Mesenchymal stem cell (in vitro differentiated cells and primary cell): ENCODE measurements at regions not wholly inside any gene's neighbourhood (a gene's known extent, or its start where the extent isn't known, plus 50 kb on each side); places are given as distances from the start of the nearest gene placed in this dataset.

ENCODE experiments used
- DNase-seq: peaks from one replicate; pipeline ENCODE4 v3.0.0-alpha.2; 2013
- H2AFZ ChIP-seq: one replicate; pipeline ENCODE4 v1.6.1; 2013; ENCODE audit warnings: low read depth, mild to moderate bottlenecking, control low read depth, inconsistent platforms, low read length, moderate library complexity
- H2AK5ac ChIP-seq: 2 replicates; pipeline ENCODE4 v1.6.1; 2013; ENCODE audit warnings: low read length, moderate library complexity, mild to moderate bottlenecking, inconsistent platforms; ENCODE audit not compliant: severe bottlenecking
- H2BK120ac ChIP-seq: one replicate; pipeline ENCODE4 v1.6.1; 2013; ENCODE audit warnings: low read depth, mild to moderate bottlenecking, inconsistent platforms, low read length, moderate library complexity
- H2BK12ac ChIP-seq, 2 experiments: one replicate each; pipeline ENCODE4 v1.6.1; 2013; ENCODE audit warnings: inconsistent platforms in 2 of 2, low read length in 2 of 2, mild to moderate bottlenecking in 2 of 2, moderate library complexity in 2 of 2, control low read depth in 1 of 2
- H2BK15ac ChIP-seq: one replicate; pipeline ENCODE4 v1.6.1; 2013; ENCODE audit warnings: mild to moderate bottlenecking, low read depth, inconsistent platforms; ENCODE audit not compliant: poor library complexity, severe bottlenecking
- H2BK5ac ChIP-seq: 2 replicates; pipeline ENCODE4 v1.6.1; 2013; ENCODE audit warnings: low read depth, mild to moderate bottlenecking, low read length, control low read depth, inconsistent platforms; ENCODE audit not compliant: poor library complexity, severe bottlenecking
- H3K14ac ChIP-seq, 2 experiments: one replicate each; pipeline ENCODE4 v1.6.1; 2013; ENCODE audit warnings: inconsistent platforms in 2 of 2, low read length in 2 of 2, control low read depth in 1 of 2, mild to moderate bottlenecking in 1 of 2, moderate library complexity in 1 of 2
- H3K18ac ChIP-seq, 2 experiments: one replicate each; pipeline ENCODE4 v1.6.1; 2013; ENCODE audit warnings: inconsistent platforms in 2 of 2, low read length in 2 of 2, control low read depth in 1 of 2, low read depth in 1 of 2, mild to moderate bottlenecking in 1 of 2
- H3K23ac ChIP-seq, 2 experiments: one replicate each; pipeline ENCODE4 v1.6.1; 2013; ENCODE audit warnings: inconsistent platforms in 2 of 2, low read length in 2 of 2, mild to moderate bottlenecking in 2 of 2, moderate library complexity in 2 of 2, control low read depth in 1 of 2
- H3K27ac ChIP-seq: 2 replicates; pipeline ENCODE4 v1.5.1; 2013; ENCODE audit warnings: mild to moderate bottlenecking, moderate library complexity, low read length, control low read depth, inconsistent platforms; ENCODE audit not compliant: poor library complexity, severe bottlenecking
- H3K27me3 ChIP-seq, 2 experiments: 2 replicates each; pipeline versions ENCODE4 v1.6.1 to v1.7.0; 2013; ENCODE audit warnings: low read length in 2 of 2, mild to moderate bottlenecking in 2 of 2, moderate library complexity in 2 of 2, control low read depth in 1 of 2, inconsistent platforms in 1 of 2; ENCODE audit not compliant: control insufficient read depth in 1 of 2, insufficient read depth in 1 of 2
- H3K36me3 ChIP-seq, 2 experiments: 2 replicates each; pipeline versions ENCODE4 v1.6.1 to v1.7.0; 2013; ENCODE audit warnings: low read length in 2 of 2, control low read depth in 1 of 2, inconsistent platforms in 1 of 2, low read depth in 1 of 2, mild to moderate bottlenecking in 1 of 2; ENCODE audit not compliant: insufficient read depth in 2 of 2, control insufficient read depth in 1 of 2
- H3K4ac ChIP-seq, 2 experiments: one replicate each; pipeline ENCODE4 v1.6.1; 2013; ENCODE audit warnings: inconsistent platforms in 2 of 2, low read length in 2 of 2, mild to moderate bottlenecking in 2 of 2, moderate library complexity in 2 of 2, control low read depth in 1 of 2, low read depth in 1 of 2
- H3K4me1 ChIP-seq: 2 replicates; pipeline ENCODE4 v1.6.1; 2013; ENCODE audit warnings: low read depth, low read length, control low read depth; ENCODE audit not compliant: control insufficient read depth, insufficient read depth
- H3K4me2 ChIP-seq: 2 replicates; pipeline ENCODE4 v1.6.1; 2013; ENCODE audit warnings: low read length, mild to moderate bottlenecking, inconsistent platforms; ENCODE audit not compliant: poor library complexity, severe bottlenecking
- H3K4me3 ChIP-seq, 2 experiments: 2 replicates each; pipeline versions ENCODE4 v1.5.1 to v1.7.0; 2013; ENCODE audit warnings: low read length in 2 of 2, mild to moderate bottlenecking in 2 of 2, control low read depth in 1 of 2, low read depth in 1 of 2; ENCODE audit not compliant: insufficient read depth in 1 of 2
- H3K79me1 ChIP-seq: replicated peaks from 2 replicates; pipeline ENCODE4 v1.6.1; 2013; ENCODE audit warnings: mild to moderate bottlenecking, control low read depth, low read length, inconsistent platforms; ENCODE audit not compliant: poor library complexity, severe bottlenecking
- H3K9ac ChIP-seq: 2 replicates; pipeline ENCODE4 v1.7.0; 2013; ENCODE audit warnings: mild to moderate bottlenecking, low read length, moderate library complexity
- H3K9me3 ChIP-seq: 2 replicates; pipeline ENCODE4 v1.7.0; 2013; ENCODE audit warnings: mild to moderate bottlenecking, low read length; ENCODE audit not compliant: control insufficient read depth
- H4K8ac ChIP-seq: one replicate; pipeline ENCODE4 v1.6.1; 2013; ENCODE audit warnings: inconsistent platforms, mild to moderate bottlenecking, low read length, moderate library complexity
- H4K91ac ChIP-seq: one replicate; pipeline ENCODE4 v1.6.1; 2013; ENCODE audit warnings: mild to moderate bottlenecking, low read length, inconsistent platforms
- whole genome bisulfite sequencing: methylation state at CpG from one replicate; pipeline ENCODE4 v1.1.7; 2013; ENCODE audit warnings: mixed read lengths; 5-methylcytosine and 5-hydroxymethylcytosine counted together

GRCh38 chr22:33192156-33192555 lies 134.0 kb upstream of the SYN3 start:
- no peaks in the 10 kb centered on the region for H3K9me3 ChIP-seq
- no peaks in the 10 kb centered on the region for H3K4me1 ChIP-seq
- no peaks in the 10 kb centered on the region for H3K36me3 ChIP-seq
- no peak overlapping the region for H2BK15ac ChIP-seq
- no peak overlapping the region for H2BK5ac ChIP-seq
- no peak overlapping the region for H2BK12ac ChIP-seq
- no peak overlapping the region for H3K23ac ChIP-seq
- no peak overlapping the region for H2AK5ac ChIP-seq
- no peak overlapping the region for H3K14ac ChIP-seq
- H3K18ac ChIP-seq: no peak overlapping the region
- no peak overlapping the region for H2BK120ac ChIP-seq
- H3K27me3 ChIP-seq: no peaks in the 10 kb centered on the region
- no peak overlapping the region for H3K4me2 ChIP-seq
- H4K91ac ChIP-seq: no peak overlapping the region
- no peaks in the 10 kb centered on the region for H3K79me1 ChIP-seq
- no peak for DNase-seq
- no peak overlapping the region for H3K27ac ChIP-seq
- 60% methylated on average over 1 of the region's 2 CpGs for WGBS
- no peak overlapping the region for H3K4ac ChIP-seq
- no peak overlapping the region for H4K8ac ChIP-seq
- H3K9ac ChIP-seq: no peak overlapping the region
- H3K4me3 ChIP-seq: no peak overlapping the region
- no peak overlapping the region for H2AFZ ChIP-seq

GRCh38 chr22:33188326-33188725 lies 130.1 kb upstream of the SYN3 start:
- Histone ChIP-seq H3K4me3 (no peak overlapping the region), H2AK5ac (no peak overlapping the region), H3K27ac (no peak overlapping the region), H3K4me1 (no peaks in the 10 kb centered on the region), H3K4me2 (no peak overlapping the region), H3K79me1 (no peaks in the 10 kb centered on the region), H3K9ac (no peak overlapping the region), H2BK5ac (no peak overlapping the region), H3K27me3 (no peaks in the 10 kb centered on the region), H2BK120ac (no peak overlapping the region), H2BK15ac (no peak overlapping the region), H3K9me3 (peaks cover 4% of the 10 kb centered on the region), H2AFZ (no peak overlapping the region), H3K4ac (no peak overlapping the region), H3K18ac (no peak overlapping the region), H3K23ac (no peak overlapping the region), H3K36me3 (no peaks in the 10 kb centered on the region), H3K14ac (no peak overlapping the region), H2BK12ac (no peak overlapping the region), H4K8ac (no peak overlapping the region), H4K91ac (no peak overlapping the region)
- DNase-seq: no peak
- 66% methylated on average over 2 of the region's 2 CpGs for WGBS

DNA sequence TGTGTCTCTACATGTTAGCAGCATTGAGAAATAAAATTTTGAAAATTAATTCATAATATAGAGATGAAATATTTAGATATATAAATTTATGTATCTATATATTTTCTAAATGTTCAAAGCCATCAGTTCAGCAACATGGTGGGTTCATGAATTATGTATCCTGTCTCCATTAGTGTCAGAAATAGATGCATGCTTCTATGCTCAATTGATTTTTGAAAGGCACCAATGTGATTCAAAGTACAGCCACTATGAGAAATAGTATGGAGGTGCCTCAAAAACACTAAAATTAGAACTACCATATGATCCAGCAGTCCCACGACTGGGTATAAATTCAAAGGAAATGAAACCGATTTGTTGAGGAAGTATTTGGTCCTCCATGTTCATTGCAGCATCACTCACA lies 128.6 kb upstream of the SYN3 start:
- Histone ChIP-seq H3K4me3 (no peak overlapping the region), H3K27ac (no peak overlapping the region), H4K8ac (no peak overlapping the region), H3K27me3 (no peaks in the 10 kb centered on the region), H3K4me2 (no peak overlapping the region), H3K9ac (no peak overlapping the region), H3K36me3 (no peaks in the 10 kb centered on the region), H2BK12ac (no peak overlapping the region), H2BK15ac (no peak overlapping the region), H3K79me1 (no peaks in the 10 kb centered on the region), H4K91ac (no peak overlapping the region), H3K23ac (no peak overlapping the region), H3K18ac (no peak overlapping the region), H2BK5ac (no peak overlapping the region), H2AFZ (no peak overlapping the region), H3K9me3 (peaks cover 15% of the 10 kb centered on the region), H3K14ac (no peak overlapping the region), H2AK5ac (no peak overlapping the region), H3K4ac (no peak overlapping the region), H3K4me1 (no peaks in the 10 kb centered on the region), H2BK120ac (no peak overlapping the region)
- DNase-seq: no peak
- WGBS: no CpG with 5 or more reads among the region's 2 CpGs

DNA sequence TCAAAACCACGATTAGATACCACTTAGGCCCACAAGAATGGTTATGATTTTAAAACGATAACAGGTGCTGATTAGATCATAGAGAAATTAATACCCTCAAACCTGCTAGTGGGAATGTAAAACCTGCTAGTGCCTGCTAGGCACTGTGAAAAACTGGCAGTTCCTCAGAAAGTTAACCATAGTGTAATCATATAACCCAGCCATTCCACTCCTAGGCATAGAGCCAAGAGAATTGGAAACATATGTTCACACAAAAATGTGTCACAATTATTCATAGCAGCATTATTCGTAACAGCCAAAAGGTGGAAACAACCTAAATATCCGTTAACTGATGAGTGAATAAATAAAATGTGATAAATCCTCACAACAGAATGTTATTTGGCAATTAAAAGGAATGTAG lies 122.2 kb upstream of the SYN3 start:
- Histone ChIP-seq H3K27me3 (no peaks in the 10 kb centered on the region), H3K23ac (no peak overlapping the region), H3K4me1 (no peaks in the 10 kb centered on the region), H3K18ac (no peak overlapping the region), H2AFZ (no peak overlapping the region), H2AK5ac (no peak overlapping the region), H3K36me3 (no peaks in the 10 kb centered on the region), H2BK12ac (no peak overlapping the region), H3K27ac (no peak overlapping the region), H2BK5ac (no peak overlapping the region), H3K9me3 (peaks cover 15% of the 10 kb centered on the region), H3K4me3 (no peak overlapping the region), H3K4me2 (no peak overlapping the region), H3K9ac (no peak overlapping the region), H3K14ac (no peak overlapping the region), H4K8ac (no peak overlapping the region), H3K79me1 (no peaks in the 10 kb centered on the region), H2BK120ac (no peak overlapping the region), H2BK15ac (no peak overlapping the region), H4K91ac (no peak overlapping the region), H3K4ac (no peak overlapping the region)
- WGBS: 84% methylated on average over 4 of the region's 4 CpGs
- no peak for DNase-seq
